ENCODE measurements at regions not wholly inside any gene's neighbourhood (a gene's known extent, or its start where the extent isn't known, plus 50 kb on each side); places are given as distances from the start of the nearest gene placed in this dataset.

GRCh38 chr6:54784011-54784410, 62.6 kb upstream of the FAM83B start:
- no peak overlapping the region for H3K4me3 ChIP-seq (ENCODE audit: low read depth, low read length)
- no peak for DNase-seq (ENCODE audit: low read depth)
- TF ChIP-seq POLR2A (IDR thresholded peaks at IDR 0.05; ENCODE audit: extremely low read depth, insufficient read length) = no peak
- TF ChIP-seq, protein P1, sequence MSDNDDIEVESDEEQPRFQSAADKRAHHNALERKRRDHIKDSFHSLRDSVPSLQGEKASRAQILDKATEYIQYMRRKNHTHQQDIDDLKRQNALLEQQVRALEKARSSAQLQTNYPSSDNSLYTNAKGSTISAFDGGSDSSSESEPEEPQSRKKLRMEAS (IDR thresholded peaks at IDR 0.05; ENCODE audit: low read depth, low read length) = no peak
- TF ChIP-seq MYC (IDR thresholded peaks at IDR 0.05; ENCODE audit: low read depth, low read length) = no peak
- no peak for TF ChIP-seq CTCF (IDR thresholded peaks at IDR 0.05; ENCODE audit: low read depth, low read length)

- TF ChIP-seq POLR2A (IDR thresholded peaks at IDR 0.05; ENCODE audit: extremely low read depth, insufficient read length) (no peak), CTCF (IDR thresholded peaks at IDR 0.05; ENCODE audit: low read depth, low read length) (no peak), MYC (IDR thresholded peaks at IDR 0.05; ENCODE audit: low read depth, low read length) (no peak)
- TF ChIP-seq, protein P1 (IDR thresholded peaks at IDR 0.05; ENCODE audit: low read depth, low read length) = no peak
- H3K4me3 ChIP-seq (ENCODE audit: low read depth, low read length) = no peak overlapping the region
- DNase-seq (ENCODE audit: low read depth) = no peak
These were observed 60.4 kb upstream of the FAM83B start for GRCh38 chr6:54786154-54786553.

GRCh38 chr6:54787825-54788224, 58.7 kb upstream of the FAM83B start:
- TF ChIP-seq, protein P1 (IDR thresholded peaks at IDR 0.05; ENCODE audit: low read depth, low read length) = no peak
- no peak for TF ChIP-seq POLR2A (IDR thresholded peaks at IDR 0.05; ENCODE audit: extremely low read depth, insufficient read length)
- no peak for TF ChIP-seq CTCF (IDR thresholded peaks at IDR 0.05; ENCODE audit: low read depth, low read length)
- TF ChIP-seq MYC (IDR thresholded peaks at IDR 0.05; ENCODE audit: low read depth, low read length) = no peak
- no peak for DNase-seq (ENCODE audit: low read depth)
- H3K4me3 ChIP-seq (ENCODE audit: low read depth, low read length) = no peak overlapping the region

Data from NB4 (cell line).